Head of caudate nucleus (tissue), 42 donors: ENCODE measurements at regions not wholly inside any gene's neighbourhood (a gene's known extent, or its start where the extent isn't known, plus 50 kb on each side); places are given as distances from the start of the nearest gene placed in this dataset.
A peak's percentile ranks its signal among the peaks of the same experiment; 100 is the strongest.
"Not testable (repeated sequence)": the region's sequence is repeated elsewhere in the genome, so short reads cannot be mapped to it uniquely, and the experiment has no call there.

ENCODE experiments used
- DNase-seq, 42 donors: peaks; one replicate each; pipeline versions ENCODE4 v3.0.0 to v3.0.0-alpha.2; 2020 to 2021; ENCODE audit warnings: mixed read lengths in 7 of 42
- intact Hi-C: fragments of 100-400 bp; cut with DNase I; formaldehyde crosslinking; loops from one replicate; pipeline ENCODE4 v1.15.0; 2022

DNA sequence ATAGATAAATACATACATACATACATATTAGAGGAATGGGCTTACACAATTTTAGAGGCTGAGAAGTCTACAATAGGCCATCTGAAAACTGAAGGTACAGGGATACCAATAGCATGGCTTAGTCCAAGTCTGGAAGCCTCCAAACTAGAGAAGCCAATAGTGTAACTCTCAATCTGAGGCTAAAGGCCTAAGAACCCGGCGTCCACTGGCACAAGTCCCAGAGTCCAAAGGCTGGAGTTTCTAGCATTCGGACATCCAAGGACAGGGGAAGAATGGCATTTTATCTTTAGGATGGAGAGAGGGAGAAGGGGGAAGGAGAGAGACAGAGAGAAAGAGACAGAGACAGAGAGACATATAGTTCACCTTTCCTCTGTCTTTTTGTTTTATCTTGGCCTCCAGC, 63.7 kb upstream of the SYT4 start:
- intact Hi-C loops, result no loop called here
- no peak for DNase-seq

DNA sequence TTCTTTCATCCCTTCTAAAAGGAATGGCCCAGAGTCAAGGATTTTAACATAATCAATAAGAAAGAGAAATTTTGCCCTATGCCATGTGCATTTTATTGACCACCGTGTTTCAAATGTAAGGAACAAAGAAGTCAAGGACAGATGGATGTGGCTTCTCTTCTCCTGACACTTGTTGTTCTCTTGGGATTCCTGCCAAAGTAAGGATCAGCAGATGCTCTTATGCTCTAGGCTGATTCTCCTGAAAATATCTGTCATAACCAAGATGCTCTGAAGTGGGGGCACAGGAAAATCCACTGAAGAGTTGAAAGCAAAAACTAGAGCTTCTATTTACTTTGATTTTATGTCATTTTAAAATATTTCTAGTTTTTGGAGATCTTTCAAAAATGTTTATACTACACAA, 72.9 kb upstream of the SYT4 start:
- no peak for DNase-seq
- intact Hi-C loops, result no loop called here

DNA sequence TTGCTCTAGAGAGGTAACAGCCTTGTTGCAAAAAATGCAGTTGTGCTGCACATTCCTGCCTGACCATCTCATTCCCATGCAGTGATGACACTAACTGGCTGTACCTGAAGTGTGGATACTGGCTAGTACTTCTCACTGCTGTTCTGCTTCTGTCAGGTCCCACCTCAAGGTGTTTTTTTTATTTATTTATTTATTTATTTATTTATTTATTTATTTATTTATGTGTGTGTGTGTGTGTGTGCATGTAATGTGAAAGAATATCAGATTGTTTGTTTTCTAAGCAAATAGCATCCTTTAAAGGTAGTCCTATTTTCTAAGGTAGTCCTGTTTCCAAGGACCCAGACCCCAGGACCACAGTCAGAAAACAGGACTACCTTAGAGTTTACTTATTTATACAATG, 87.2 kb upstream of the SYT4 start:
- no peak for DNase-seq
- intact Hi-C loops, result no loop called here

DNA sequence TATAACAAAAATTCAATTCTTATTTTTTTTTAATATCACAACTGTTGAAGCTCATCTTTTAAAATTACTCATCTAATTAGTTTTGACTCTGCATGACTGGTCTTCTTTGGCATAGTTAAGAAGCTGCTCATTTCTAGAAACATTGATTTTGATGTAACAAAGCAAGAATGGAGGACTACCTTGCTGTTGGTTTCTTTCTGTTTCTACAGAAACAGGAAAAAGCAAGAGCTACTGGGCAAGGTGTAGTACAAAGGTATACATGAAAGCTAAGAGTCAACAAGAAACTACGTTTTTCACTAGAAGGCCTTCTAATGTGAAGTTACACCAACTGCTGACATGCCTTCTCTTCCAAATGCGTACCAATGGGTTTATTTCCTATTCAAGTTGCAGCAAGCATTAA, 90.6 kb upstream of the SYT4 start:
- no peak for DNase-seq
- intact Hi-C loops, result no loop called here

DNA sequence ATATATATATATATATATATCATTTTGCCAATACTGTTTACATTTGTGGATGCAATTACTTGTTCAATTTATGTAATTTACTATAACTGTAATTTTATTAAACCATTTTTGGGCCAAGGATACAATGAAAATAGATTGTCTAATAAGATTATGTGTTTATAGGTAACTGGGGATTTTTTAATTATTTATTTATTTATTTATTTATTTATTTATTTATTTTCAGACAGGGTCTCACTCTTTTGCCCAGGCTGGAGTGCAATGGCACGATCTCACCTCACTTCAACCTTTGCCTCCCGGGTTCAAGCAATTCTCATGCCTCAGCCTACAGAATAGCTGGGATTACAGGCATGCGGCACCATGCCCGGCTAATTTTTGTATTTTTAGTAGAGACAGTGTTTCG, 92.0 kb upstream of the SYT4 start:
- DNase-seq, intact Hi-C loops: not testable (repeated sequence)

DNA sequence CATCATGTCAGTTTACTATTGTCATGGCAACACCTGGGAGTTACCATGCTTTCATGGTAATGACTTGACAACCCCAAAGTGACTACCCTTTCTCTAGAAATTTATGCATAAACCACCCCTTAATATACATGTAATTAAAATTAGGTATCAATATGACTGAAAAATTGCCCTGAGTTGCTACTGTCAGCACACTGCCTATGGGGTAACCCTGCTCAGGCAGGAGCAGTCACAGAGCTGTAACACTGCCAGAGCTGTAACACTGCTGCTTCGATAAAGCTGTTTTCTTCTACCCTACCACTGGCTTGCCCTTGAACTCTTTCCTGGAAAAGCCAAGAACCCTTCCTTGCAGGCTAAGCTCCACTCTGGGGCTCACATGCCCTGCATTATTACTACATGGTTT, 95.5 kb upstream of the SYT4 start:
- DNase-seq, result no peak
- intact Hi-C loops, result no loop called here

DNA sequence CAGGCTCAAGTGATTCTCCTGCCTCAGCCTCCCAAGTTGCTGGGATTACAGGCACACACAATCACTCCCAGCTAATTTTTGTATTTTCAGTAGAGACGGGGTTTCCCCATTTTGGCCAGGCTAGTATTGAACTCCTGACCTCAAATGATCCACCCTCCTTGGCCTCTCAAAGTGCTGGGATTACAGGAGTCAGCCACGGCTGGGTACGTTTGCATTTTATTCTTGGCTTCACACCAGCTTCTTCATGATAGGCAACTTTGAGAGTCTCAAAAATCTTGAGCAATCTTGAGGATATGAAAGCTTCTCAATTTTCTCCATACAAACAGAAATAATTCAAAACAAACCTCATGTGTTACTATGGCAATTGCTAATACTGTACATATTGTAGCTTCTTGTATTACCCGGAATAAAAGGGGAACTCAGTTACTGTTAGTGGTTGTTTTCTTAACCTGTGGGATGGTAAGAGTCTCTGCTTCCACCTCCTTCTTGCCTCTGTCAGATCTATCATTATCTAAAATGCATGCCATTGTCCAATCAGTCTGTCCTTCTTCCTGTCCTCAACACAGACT, 102.9 kb upstream of the SYT4 start:
- DNase-seq, result no peak
- intact Hi-C loops, result no loop called here

DNA sequence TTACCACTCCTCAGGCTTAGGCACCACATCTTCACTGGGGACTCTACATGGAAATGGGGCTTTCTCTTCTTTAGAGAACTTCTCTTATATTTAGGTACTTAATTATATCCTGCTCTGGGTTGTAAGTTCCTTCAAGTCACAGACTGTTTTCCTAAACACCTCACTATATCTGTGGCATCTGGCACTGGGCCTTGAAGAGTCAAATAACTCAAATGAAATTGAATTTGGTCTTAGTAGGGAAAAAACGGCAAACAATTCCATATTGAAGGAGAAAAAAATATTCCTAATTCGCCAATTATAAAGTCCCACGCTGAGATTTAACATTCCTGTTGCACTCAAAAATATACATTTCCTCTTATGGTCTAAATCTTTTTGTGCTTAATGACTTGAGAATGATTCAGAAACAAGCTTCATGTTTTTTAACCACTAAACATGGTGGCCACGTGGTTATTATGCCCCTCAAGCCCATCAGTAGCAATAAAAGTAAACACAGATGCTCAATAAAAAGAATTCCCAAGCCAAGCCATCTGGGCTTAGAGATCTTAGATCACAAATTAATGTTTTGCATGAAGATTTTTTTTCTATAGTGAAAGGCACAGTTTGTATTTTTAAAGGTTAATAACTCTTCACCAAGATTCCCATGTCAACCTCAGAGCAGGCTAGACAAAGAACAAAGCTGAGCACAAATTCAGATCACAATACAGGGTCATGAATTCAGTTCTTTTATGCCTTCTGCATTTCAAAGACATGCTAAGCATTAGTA, 105.5 kb upstream of the SYT4 start:
- no peak for DNase-seq

DNA sequence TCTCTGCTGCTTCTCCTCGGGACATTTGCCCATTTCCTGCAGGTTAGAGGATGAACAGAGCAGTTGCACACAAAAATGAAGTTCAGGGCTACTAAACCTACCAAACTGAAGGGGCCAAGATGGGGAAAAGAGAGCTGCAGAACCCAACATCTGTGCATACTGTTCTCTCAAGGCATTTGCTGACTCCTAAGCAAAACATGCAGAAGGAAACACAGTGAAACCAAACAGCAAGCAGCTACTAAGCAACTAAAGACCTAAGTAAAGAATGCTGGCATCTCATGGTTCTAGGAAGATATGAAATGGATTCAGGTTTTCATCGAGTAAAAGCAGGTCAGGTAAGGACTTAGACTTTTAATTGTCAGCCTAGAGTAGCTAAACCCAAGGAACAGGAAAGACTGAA, 111.9 kb upstream of the SYT4 start:
- DNase-seq, result no peak
- intact Hi-C loops, result no loop called here

More for the DNA sequence above, 105.5 kb upstream of the SYT4 start:
- intact Hi-C loops, result no loop called here

DNA sequence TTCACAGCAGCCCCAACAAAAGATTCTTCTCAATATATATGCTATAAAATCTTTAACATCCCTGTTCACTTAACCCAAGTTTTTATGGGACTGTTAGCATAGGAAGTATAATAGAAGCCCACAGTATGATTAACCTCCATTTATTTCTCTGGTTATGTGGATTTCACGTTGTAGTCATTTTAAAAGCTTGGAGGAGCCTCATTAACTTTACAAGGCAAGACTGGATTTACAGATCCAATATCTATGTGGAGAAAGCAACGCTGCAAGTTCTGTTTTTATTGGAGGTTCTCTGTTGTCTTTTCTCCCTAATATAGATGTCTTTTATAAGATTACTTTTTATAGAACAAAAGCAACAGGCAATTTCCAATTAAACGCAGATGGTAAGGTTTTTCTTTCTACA, 114.9 kb upstream of the SYT4 start:
- intact Hi-C loops, result no loop called here
- no peak for DNase-seq

DNA sequence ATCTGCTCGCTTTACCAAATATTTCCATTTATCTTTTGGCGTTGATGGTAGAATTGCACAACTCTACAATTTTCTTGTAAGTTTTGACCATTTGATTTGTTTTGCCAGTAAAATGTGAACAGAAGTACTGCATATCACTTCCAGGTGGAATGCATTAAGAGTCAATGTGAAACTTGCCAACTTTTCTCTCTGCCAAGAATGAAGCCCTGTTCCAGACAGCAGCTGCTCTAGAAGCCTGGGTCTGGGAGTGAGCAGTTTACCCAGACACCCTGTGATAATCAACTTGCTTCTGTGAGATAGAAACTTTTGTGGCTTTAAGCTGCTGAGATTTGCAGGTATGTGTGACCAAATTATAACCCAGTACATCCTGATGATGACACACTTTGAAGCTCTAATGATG, 115.9 kb upstream of the SYT4 start:
- intact Hi-C loops, result no loop called here
- no peak for DNase-seq

DNA sequence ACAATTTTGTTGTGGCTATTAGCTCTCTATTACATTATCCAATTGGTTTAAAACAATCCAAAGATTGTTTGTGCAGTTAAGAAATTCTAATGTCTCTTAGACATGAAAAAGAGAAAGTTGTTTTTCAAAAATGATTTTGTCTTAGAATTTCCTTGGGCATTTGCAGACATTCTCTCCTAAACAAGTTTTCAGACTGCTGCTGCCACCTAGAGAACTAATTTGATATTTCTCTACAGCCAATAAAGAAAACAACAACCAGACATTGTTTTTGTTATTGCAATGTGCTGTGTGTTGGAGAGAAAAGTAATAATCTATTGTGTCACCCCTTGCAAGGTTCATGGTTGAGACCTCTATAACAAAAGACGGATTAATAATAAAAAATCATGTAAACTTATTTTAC, 119.0 kb upstream of the SYT4 start:
- intact Hi-C loops, result no loop called here
- DNase-seq, result peak in 2 of 42 donors; percentile 8 to 44

DNA sequence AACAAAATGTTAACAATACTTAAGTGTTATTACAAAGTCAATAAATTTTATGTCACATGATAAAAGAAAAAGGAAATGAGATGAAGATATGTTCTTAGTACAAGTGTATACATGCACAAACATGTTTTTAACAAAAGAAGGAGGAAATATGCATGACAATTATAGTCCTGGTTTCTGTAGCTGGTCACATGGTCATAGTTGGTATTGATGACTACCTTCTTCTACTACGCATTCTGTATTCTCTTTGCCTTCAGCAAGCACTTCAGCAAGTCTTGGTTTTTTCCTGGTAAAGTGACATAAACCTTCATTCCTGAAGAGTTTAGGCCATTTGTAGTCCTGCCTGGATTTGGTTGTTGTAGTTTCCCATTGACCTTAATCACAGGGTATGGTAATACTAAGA, 121.3 kb upstream of the SYT4 start:
- intact Hi-C loops, result no loop called here
- no peak for DNase-seq

DNA sequence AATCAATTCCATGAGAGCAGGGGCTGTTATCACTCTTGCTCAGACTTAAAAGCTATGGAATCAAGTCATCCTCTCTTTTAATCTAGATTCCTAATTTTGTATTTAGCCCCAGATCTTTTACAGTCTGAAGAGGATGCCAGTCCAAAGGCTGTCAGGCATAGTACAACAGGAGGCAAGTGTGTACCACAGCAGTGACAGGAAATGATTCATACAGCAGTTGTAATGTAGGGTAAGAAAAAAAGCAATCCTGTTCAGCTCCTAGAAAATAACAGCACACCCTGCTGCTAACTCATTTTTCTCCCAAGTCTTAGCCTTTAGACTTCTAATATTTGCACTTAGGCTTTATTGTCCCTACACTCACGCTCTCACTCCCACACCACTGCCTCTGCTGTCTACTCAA, 127.8 kb upstream of the SYT4 start:
- intact Hi-C loops, result no loop called here
- DNase-seq, result no peak

DNA sequence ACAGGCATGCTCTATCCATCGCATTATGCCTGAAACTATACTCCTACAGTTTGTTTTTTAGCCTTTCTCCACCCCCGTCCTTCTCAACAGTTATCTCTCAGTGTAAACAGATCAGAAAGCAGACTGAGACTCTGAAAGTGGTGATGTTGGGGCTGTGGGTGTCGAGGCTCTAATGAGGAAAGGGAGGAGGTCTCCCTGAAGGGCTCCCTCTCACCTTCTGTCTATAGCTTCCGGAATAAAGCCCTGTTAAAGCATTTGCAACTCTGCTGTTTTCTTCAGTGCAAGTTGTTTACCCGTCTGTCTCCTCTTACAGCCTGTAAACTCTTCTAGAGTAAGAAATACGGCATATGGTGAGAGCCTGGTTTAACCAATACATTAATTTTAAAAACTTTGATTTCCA, 136.7 kb upstream of the SYT4 start:
- no peak for DNase-seq
- intact Hi-C loops, result no loop called here

DNA sequence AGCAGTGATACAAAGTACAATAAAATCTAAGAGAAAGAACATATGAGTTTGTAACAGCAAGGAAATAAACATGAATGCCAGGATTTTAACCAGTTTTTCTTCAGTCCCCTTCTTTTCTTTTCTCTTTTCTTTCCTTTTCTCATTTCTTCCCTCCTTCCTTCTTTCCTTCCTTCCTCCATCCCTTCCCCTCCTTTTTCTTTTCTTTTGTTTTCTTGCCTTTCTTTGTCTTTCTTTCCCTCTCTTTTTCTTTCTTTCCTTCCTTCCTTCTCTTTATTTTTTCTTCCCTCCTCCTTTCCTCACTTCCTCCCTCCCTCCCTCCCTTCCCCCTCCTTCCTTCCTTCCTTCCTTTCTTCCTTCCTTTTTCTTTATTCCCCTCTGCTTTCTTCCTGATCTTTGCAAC, 142.8 kb upstream of the SYT4 start:
- DNase-seq, result no peak
- intact Hi-C loops, result no loop called here

DNA sequence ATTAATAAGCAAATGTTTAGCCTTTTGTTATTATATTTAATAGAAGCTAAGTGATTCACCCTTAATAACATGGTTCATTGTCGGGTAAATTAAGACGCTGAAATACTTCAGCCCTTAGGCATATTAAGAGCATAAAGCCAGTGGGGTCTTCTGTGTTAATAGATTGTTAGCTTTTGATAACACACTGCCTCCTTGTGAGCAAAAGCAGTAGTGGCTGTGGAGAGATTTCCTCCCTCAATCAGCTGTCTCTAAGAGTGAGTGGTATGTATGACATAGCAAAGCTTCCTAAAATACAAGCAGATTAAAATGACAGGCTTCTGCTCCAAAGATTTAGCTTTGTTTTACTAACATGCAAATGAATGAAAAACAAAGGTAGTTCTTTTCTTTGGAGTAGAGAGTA, 143.7 kb upstream of the SYT4 start:
- DNase-seq, result no peak
- intact Hi-C loops, result no loop called here

DNA sequence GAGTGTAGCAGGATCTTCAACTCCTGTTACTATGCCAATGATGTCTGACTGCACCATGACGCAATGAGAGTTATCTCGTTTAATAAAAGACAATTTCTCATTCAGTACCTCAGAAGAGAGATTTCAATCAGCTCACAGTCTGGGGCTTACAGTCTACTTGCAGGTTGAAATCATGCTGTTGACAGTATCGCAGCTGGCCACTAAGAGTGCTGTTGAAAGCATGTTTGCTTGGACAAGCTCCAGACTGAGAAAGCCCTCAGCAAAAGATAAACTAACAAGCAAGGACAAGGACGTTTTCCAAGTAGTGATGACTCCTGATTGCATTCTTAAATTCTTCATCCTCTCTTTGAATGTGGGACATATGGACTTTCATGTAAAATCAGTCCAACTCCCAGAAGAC, 145.2 kb upstream of the SYT4 start:
- no peak for DNase-seq

DNA sequence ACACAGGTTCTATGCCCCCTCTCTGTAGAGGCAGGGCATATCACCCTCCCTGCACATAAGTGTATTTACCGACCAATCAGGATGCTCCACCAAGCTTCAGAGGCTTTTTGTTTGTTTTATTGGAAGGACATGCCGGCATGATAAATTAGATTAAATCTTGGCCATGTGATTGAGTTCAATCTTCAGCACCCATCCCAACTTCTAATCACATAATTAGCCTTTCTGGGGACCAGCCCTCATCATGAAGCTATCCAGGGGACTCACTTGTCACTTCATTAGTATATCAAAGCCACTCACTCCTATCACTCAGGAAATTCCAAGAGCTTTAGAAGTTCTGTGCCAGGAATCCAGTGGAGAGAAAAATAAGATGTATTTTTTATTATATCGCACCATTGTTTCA, 158.6 kb upstream of the SYT4 start:
- intact Hi-C loops, result no loop called here
- no peak for DNase-seq

More for the DNA sequence above, 145.2 kb upstream of the SYT4 start:
- intact Hi-C loops, result no loop called here

DNA sequence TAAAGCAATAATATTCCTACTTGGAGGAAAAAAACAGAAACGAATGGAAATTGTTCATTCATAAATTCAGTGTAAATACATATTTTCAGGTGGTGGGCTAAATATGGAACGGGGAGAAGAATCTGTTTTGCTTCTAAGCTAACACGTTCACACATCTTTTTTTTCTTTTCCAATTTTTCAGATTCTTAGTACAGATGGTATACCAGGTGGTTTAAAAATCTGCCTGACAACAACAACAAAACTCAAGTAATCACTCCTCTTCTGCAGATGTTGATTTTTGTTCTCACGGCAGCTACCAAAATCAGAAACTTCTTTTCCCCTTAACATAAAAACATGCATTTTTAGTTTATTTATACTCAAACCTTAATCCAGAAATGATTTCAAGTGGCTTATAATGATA, 164.8 kb upstream of the SYT4 start:
- DNase-seq, result no peak
- intact Hi-C loops, result no loop called here

DNA sequence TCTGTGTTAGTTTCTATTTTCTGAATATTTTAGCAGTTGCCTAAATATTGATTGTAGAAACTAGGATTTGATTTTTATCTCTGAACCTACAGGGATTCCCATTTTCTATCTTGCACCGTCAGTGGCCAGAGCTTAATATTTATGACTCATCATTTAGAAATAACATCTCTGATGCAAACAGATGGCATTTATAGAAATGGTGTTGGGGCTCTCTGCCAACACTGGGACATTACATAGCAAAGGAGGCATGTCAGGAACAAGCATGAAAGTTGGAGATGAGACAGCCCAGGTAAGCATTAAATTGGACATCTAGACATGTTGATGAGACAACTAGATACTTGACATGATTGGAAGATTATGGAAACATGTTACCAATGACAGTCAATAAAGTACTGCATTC, 165.3 kb upstream of the SYT4 start:
- DNase-seq, result no peak
- intact Hi-C loops, result no loop called here

DNA sequence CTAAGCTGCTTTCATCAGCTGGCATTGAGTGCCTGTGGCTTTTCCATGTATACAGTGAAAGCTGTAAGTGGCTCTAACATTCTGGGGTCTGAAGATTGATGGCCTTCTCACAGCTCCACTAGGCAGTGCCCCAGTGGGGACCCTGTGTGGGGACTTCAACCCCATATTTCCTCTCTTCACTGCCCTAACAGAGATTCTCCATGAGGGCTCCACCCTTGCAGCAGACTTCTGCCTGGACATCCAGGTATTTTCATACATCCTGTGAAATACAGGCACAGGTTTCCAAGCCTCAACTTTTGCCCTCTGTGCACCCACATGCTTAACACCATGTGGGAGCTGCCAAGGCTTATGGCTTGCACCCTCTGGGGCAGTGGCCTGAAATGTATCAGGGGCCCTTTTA, 188.2 kb upstream of the SYT4 start:
- no peak for DNase-seq
- intact Hi-C loops, result no loop called here
